IMR-90 (cell line): ENCODE measurements at regions not wholly inside any gene's neighbourhood (a gene's known extent, or its start where the extent isn't known, plus 50 kb on each side); places are given as distances from the start of the nearest gene placed in this dataset.

Experiments
- ATAC-seq: fragments of 200-7000 bp; cut with Tn5 transposase; 2 replicates; pipeline ENCODE4 v1.9.1; 2020; ENCODE audit warnings: low read depth, mild to moderate bottlenecking, moderate library complexity
- BruUV-seq: library from RNA; stranded (reverse); fragments of 400-500 nt; replicated peaks from 2 replicates; lab custom pipeline; 2021; lab: Mats Ljungman, UMichigan
- CTCF ChIA-PET: fragments of 300-600 bp; formaldehyde crosslinking; extraction: SDS; loops from one replicate; lab custom pipeline; 2021; ENCODE audit warnings: antibody characterized with exemption; lab: Yijun Ruan, JAX
- POLR2A ChIA-PET: fragments of 300-600 bp; sonication (Branson Sonifier 250); formaldehyde crosslinking; loops from one replicate; lab custom pipeline; 2022; ENCODE audit warnings: antibody characterized with exemption; ENCODE audit not compliant: unreplicated experiment; lab: Charles Lee
- DNase-seq: peaks from one replicate; pipeline ENCODE4 v3.0.0; 2013
- H2AFZ ChIP-seq: replicated peaks from 2 replicates; pipeline ENCODE3; 2013; ENCODE audit warnings: low read length, mild to moderate bottlenecking; ENCODE audit not compliant: poor library complexity
- H2AK5ac ChIP-seq: 2 replicates; pipeline ENCODE4 v1.6.1; 2013; ENCODE audit warnings: low read depth, low read length, inconsistent platforms
- H2AK9ac ChIP-seq: replicated peaks from 2 replicates; pipeline ENCODE3; 2013; ENCODE audit warnings: mild to moderate bottlenecking, low read depth, low read length, moderate library complexity; ENCODE audit not compliant: poor library complexity
- H2BK120ac ChIP-seq: 2 replicates; pipeline ENCODE4 v1.6.1; 2013; ENCODE audit warnings: low read depth, low read length, inconsistent platforms
- H2BK15ac ChIP-seq: 3 replicates; pipeline ENCODE4 v1.6.1; 2013; ENCODE audit warnings: low read depth, low read length, inconsistent platforms
- H2BK20ac ChIP-seq: 2 replicates; pipeline ENCODE4 v1.6.1; 2013; ENCODE audit warnings: low read depth, mild to moderate bottlenecking, inconsistent platforms, low read length, moderate library complexity
- H2BK5ac ChIP-seq: 2 replicates; pipeline ENCODE4 v1.6.1; 2013; ENCODE audit warnings: mild to moderate bottlenecking, low read depth, low read length, inconsistent platforms; ENCODE audit not compliant: poor library complexity, severe bottlenecking
- H3K14ac ChIP-seq: replicated peaks from 2 replicates; pipeline ENCODE4 v1.6.1; 2013; ENCODE audit warnings: low read depth, low read length, inconsistent platforms
- H3K18ac ChIP-seq: 2 replicates; pipeline ENCODE4 v1.6.1; 2013; ENCODE audit warnings: low read depth, low read length, control low read depth
- H3K23ac ChIP-seq: 2 replicates; pipeline ENCODE4 v1.6.1; 2013; ENCODE audit warnings: low read depth, low read length, inconsistent platforms
- H3K27ac ChIP-seq: 2 replicates; pipeline ENCODE4 v1.5.1; 2013; ENCODE audit warnings: mild to moderate bottlenecking, control low read depth, low read length; ENCODE audit not compliant: insufficient read depth
- H3K27me3 ChIP-seq: 2 replicates; pipeline ENCODE4 v1.6.1; 2013; ENCODE audit warnings: low read length; ENCODE audit not compliant: control insufficient read depth, insufficient read depth
- H3K36me3 ChIP-seq: 2 replicates; pipeline ENCODE4 v1.6.1; 2013; ENCODE audit warnings: low read length, mixed read lengths; ENCODE audit not compliant: control insufficient read depth, insufficient read depth
- H3K4ac ChIP-seq: 2 replicates; pipeline ENCODE4 v1.6.1; 2013; ENCODE audit warnings: low read depth, low read length, inconsistent platforms
- H3K4me1 ChIP-seq: 2 replicates; pipeline ENCODE4 v1.6.1; 2013; ENCODE audit warnings: low read length, mixed read lengths; ENCODE audit not compliant: control insufficient read depth, insufficient read depth
- H3K4me2 ChIP-seq: 2 replicates; pipeline ENCODE4 v1.6.1; 2013; ENCODE audit warnings: low read depth, mild to moderate bottlenecking, control low read depth, low read length, moderate library complexity
- H3K4me3 ChIP-seq: 2 replicates; pipeline ENCODE4 v1.5.1; 2013; ENCODE audit warnings: low read depth, mild to moderate bottlenecking, control low read depth, low read length, moderate library complexity; ENCODE audit not compliant: insufficient read depth
- H3K56ac ChIP-seq: 2 replicates; pipeline ENCODE4 v1.6.1; 2013; ENCODE audit warnings: low read length, inconsistent platforms; ENCODE audit not compliant: insufficient read depth; ENCODE audit errors: extremely low read depth
- H3K79me1 ChIP-seq, 2 experiments: 2 replicates each; pipeline ENCODE4 v1.6.1; 2013; ENCODE audit warnings: low read length in 2 of 2, inconsistent platforms in 1 of 2, low read depth in 1 of 2
- H3K9ac ChIP-seq: 2 replicates; pipeline ENCODE4 v1.6.1; 2013; ENCODE audit warnings: low read depth, low read length, control low read depth
- H3K9me1 ChIP-seq: 2 replicates; pipeline ENCODE4 v1.6.1; 2013; ENCODE audit warnings: low read length, inconsistent platforms; ENCODE audit not compliant: insufficient read depth
- H3K9me3 ChIP-seq: 2 replicates; pipeline ENCODE4 v1.6.1; 2013; ENCODE audit warnings: low read length; ENCODE audit not compliant: control insufficient read depth, insufficient read depth
- H4K20me1 ChIP-seq: 2 replicates; pipeline ENCODE4 v1.6.1; 2013; ENCODE audit warnings: low read length, inconsistent platforms; ENCODE audit not compliant: insufficient read depth
- H4K5ac ChIP-seq: 2 replicates; pipeline ENCODE4 v1.6.1; 2013; ENCODE audit warnings: mild to moderate bottlenecking, low read depth, low read length, control low read depth
- H4K8ac ChIP-seq, 2 experiments: 2 replicates each; pipeline ENCODE4 v1.6.1; 2013; ENCODE audit warnings: low read depth in 2 of 2, low read length in 2 of 2, control low read depth in 1 of 2, inconsistent platforms in 1 of 2
- H4K91ac ChIP-seq: 2 replicates; pipeline ENCODE4 v1.6.1; 2013; ENCODE audit warnings: low read depth, low read length, inconsistent platforms; ENCODE audit not compliant: insufficient read depth
- BHLHE40 ChIP-seq: fragments of 150-350 bp; IDR thresholded peaks from 2 replicates; pipeline ENCODE4 v1.6.1; 2016; ENCODE audit warnings: mild to moderate bottlenecking, low read depth, low read length
- CEBPB ChIP-seq: IDR thresholded peaks from 2 replicates; pipeline ENCODE4 v1.6.1; 2012; ENCODE audit warnings: low read depth, low read length, improper control_type of control experiment
- CHD1 ChIP-seq: IDR thresholded peaks from 2 replicates; pipeline ENCODE4 v1.6.1; 2012; ENCODE audit warnings: low read depth, low read length, improper control_type of control experiment
- FOS ChIP-seq: fragments of 150-350 bp; IDR thresholded peaks from 2 replicates; pipeline ENCODE4 v1.6.1; 2016; ENCODE audit warnings: low read depth, low read length
- MXI1 ChIP-seq: IDR thresholded peaks from 2 replicates; pipeline ENCODE4 v1.6.1; 2012; ENCODE audit warnings: low read depth, mild to moderate bottlenecking, low read length, moderate library complexity, borderline replicate concordance
- POLR2A ChIP-seq: IDR thresholded peaks from 2 replicates; pipeline ENCODE4 v1.6.1; 2012; ENCODE audit warnings: mild to moderate bottlenecking, low read depth, low read length
- RAD21 ChIP-seq: IDR thresholded peaks from 2 replicates; pipeline ENCODE4 v1.6.1; 2012; ENCODE audit warnings: low read length, improper control_type of control experiment
- WGBS, 2 experiments: methylation state at CpG; one replicate each; pipeline versions ENCODE4 v1.1.5 to v1.1.7; 2013; ENCODE audit warnings: missing lambda C conversion rate in 2 of 2; ENCODE audit not compliant: insufficient read length in 1 of 2; ENCODE audit errors: extremely low coverage in 2 of 2; 5-methylcytosine and 5-hydroxymethylcytosine counted together
- dilution Hi-C: fragments of 300-500 bp; cut with HindIII; formaldehyde crosslinking; loops from one replicate; pipeline ENCODE4 v1.14.3; 2018; ENCODE audit warnings: low sequenced_read_pairs; ENCODE audit not compliant: unreplicated experiment
- in situ Hi-C: fragments of 300-500 bp; cut with MboI; formaldehyde crosslinking; loops from 3 replicates; pipeline ENCODE4 v1.14.3; 2019; ENCODE audit warnings: low sequenced_read_pairs, inconsistent platforms, mixed read lengths
- intact Hi-C: fragments of 100-400 bp; cut with micrococcal nuclease; formaldehyde crosslinking; loops from 2 replicates; pipeline ENCODE4 v1.10.0; 2022
- TF ChIP-seq, protein P1 (sequence below): fragments of 150-350 bp; IDR thresholded peaks from 2 replicates; pipeline ENCODE4 v1.6.1; 2017; ENCODE audit warnings: mild to moderate bottlenecking, antibody characterized with exemption, low read length, low read depth

- BruUV-seq: no TSS peak
- CTCF ChIA-PET: interaction anchor here (1.1 kb wide), 1 partner anchor 423 kb away, joined by 3 read pairs; no protein-coding TSS in a partner anchor
- no peak overlapping the region for H2BK15ac ChIP-seq
These were observed 167.8 kb upstream of the KBTBD8 start for GRCh38 chr3:66830301-66830700.

More at GRCh38 chr3:66830301-66830700, 167.8 kb upstream of the KBTBD8 start:
- Histone ChIP-seq H3K14ac (no peak overlapping the region), H3K79me1 (no peaks in the 10 kb centered on the region), H4K5ac (no peak overlapping the region), H3K9ac (no peak overlapping the region), H2AK9ac (no peak overlapping the region), H3K4me2 (no peak overlapping the region), H3K27ac (no peak overlapping the region), H2AK5ac (no peak overlapping the region), H4K91ac (no peak overlapping the region), H3K9me1 (no peaks in the 10 kb centered on the region), H2BK120ac (no peak overlapping the region), H3K23ac (no peak overlapping the region), H3K56ac (no peak overlapping the region), H4K20me1 (no peaks in the 10 kb centered on the region), H3K18ac (no peak overlapping the region), H3K4me3 (no peak overlapping the region), H3K27me3 (peaks cover 17% of the 10 kb centered on the region), H4K8ac (no peak overlapping the region), H2BK5ac (no peak overlapping the region), H3K4me1 (peaks cover 2% of the 10 kb centered on the region; the same call in 1 of the 2 replicates), H2AFZ (no peak overlapping the region), H3K36me3 (no peaks in the 10 kb centered on the region), H2BK20ac (no peak overlapping the region), H3K4ac (no peak overlapping the region), H3K9me3 (peaks cover 2% of the 10 kb centered on the region; the same call in 1 of the 2 replicates)
- TF ChIP-seq FOS (no peak), CEBPB (no peak), CHD1 (no peak), POLR2A (no peak), MXI1 (no peak), BHLHE40 (no peak), RAD21 (no peak)
- TF ChIP-seq, protein P1, sequence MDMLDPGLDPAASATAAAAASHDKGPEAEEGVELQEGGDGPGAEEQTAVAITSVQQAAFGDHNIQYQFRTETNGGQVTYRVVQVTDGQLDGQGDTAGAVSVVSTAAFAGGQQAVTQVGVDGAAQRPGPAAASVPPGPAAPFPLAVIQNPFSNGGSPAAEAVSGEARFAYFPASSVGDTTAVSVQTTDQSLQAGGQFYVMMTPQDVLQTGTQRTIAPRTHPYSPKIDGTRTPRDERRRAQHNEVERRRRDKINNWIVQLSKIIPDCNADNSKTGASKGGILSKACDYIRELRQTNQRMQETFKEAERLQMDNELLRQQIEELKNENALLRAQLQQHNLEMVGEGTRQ: no peak
- intact Hi-C loops: no loop called here
- dilution Hi-C loops: no loop called here
- ATAC-seq (no peak), DNase-seq (no peak)
- in situ Hi-C loops: no loop called here
- POLR2A ChIA-PET: no interaction called here
- no CpG with 5 or more reads among the region's 3 CpGs for WGBS, 2 experiments
